Suprapubic skin (tissue), 4 donors: ENCODE measurements at regions not wholly inside any gene's neighbourhood (a gene's known extent, or its start where the extent isn't known, plus 50 kb on each side); places are given as distances from the start of the nearest gene placed in this dataset.

Source experiments
- EP300 ChIP-seq: sonication (generic); formaldehyde crosslinking; IDR thresholded peaks from one replicate; pipeline ENCODE4 v1.6.1; 2017; ENCODE audit warnings: antibody characterized with exemption
- POLR2A ChIP-seq, 2 donors: fragments of 450-650 bp; IDR thresholded peaks; one replicate each; pipeline ENCODE4 v1.6.1; 2017; ENCODE audit warnings: antibody characterized with exemption in 2 of 2, mild to moderate bottlenecking in 2 of 2, moderate library complexity in 2 of 2
- POLR2AphosphoS5 ChIP-seq, 3 donors: sonication (generic); formaldehyde crosslinking; IDR thresholded peaks; one replicate each; pipeline ENCODE4 v1.6.1; 2017; ENCODE audit warnings: antibody characterized with exemption in 3 of 3
- TF ChIP-seq, protein P1 (sequence below), 2 donors: fragments of 200-600 bp in 1 of 2; fragments of 450-650 bp in 1 of 2; sonication (generic) in 1 of 2; IDR thresholded peaks; one replicate each; pipeline ENCODE4 v1.5.1; 2016 to 2019; ENCODE audit warnings: antibody characterized with exemption in 2 of 2, mild to moderate bottlenecking in 1 of 2, moderate library complexity in 1 of 2

DNA sequence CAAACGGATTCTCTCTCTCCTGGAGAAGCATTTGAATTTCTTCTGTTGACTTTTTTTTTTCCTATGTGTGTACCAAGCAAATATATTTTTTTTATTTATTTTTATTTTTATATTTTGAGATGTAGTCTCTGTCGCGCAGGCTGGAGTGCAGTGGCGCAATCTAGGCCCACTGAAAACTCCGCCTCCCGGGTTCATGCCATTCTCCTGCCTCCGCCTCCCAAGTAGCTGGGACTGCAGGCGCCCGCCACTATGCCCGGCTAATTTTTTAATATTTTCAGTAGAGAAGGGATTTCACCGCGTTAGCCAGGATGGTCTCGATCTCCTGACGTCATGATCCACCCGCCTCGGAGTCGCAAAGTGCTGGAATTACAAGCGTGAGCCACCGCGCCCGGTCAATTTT lies 549.5 kb upstream of the GNPDA2 start:
- TF ChIP-seq, protein P1, sequence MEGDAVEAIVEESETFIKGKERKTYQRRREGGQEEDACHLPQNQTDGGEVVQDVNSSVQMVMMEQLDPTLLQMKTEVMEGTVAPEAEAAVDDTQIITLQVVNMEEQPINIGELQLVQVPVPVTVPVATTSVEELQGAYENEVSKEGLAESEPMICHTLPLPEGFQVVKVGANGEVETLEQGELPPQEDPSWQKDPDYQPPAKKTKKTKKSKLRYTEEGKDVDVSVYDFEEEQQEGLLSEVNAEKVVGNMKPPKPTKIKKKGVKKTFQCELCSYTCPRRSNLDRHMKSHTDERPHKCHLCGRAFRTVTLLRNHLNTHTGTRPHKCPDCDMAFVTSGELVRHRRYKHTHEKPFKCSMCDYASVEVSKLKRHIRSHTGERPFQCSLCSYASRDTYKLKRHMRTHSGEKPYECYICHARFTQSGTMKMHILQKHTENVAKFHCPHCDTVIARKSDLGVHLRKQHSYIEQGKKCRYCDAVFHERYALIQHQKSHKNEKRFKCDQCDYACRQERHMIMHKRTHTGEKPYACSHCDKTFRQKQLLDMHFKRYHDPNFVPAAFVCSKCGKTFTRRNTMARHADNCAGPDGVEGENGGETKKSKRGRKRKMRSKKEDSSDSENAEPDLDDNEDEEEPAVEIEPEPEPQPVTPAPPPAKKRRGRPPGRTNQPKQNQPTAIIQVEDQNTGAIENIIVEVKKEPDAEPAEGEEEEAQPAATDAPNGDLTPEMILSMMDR (IDR thresholded peaks at IDR 0.05): no peak
- TF ChIP-seq EP300 (no peak), POLR2A (IDR thresholded peaks at IDR 0.05) (no peak), POLR2AphosphoS5 (IDR thresholded peaks at IDR 0.05) (no peak)
